Mucosa of descending colon (tissue), 3 donors: ENCODE measurements at regions not wholly inside any gene's neighbourhood (a gene's known extent, or its start where the extent isn't known, plus 50 kb on each side); places are given as distances from the start of the nearest gene placed in this dataset.
A peak's percentile ranks its signal among the peaks of the same experiment; 100 is the strongest.

Experiments
- ATAC-seq: fragments of 200-7000 bp; cut with Tn5 transposase; one replicate; pipeline ENCODE4 v1.9.1; 2020; ENCODE audit warnings: mild to moderate bottlenecking, moderate library complexity
- DNase-seq, 3 donors: peaks; one replicate each; pipeline ENCODE4 v3.0.0-alpha.2; 2020
- H3K36me3 ChIP-seq: fragments of 200-600 bp; one replicate; pipeline ENCODE4 v1.8.0; 2021; ENCODE audit warnings: low read depth, mild to moderate bottlenecking
- H3K4me1 ChIP-seq: fragments of 200-600 bp; one replicate; pipeline ENCODE4 v1.8.0; 2021; ENCODE audit warnings: low read depth, mild to moderate bottlenecking
- H3K4me3 ChIP-seq: fragments of 200-600 bp; one replicate; pipeline ENCODE4 v1.8.0; 2021; ENCODE audit warnings: mild to moderate bottlenecking
- H3K9me3 ChIP-seq: fragments of 200-600 bp; one replicate; pipeline ENCODE4 v1.8.0; 2021; ENCODE audit warnings: mild to moderate bottlenecking
- intact Hi-C, 2 donors: fragments of 100-400 bp; cut with DNase I in 1 of 2; cut with micrococcal nuclease in 1 of 2; formaldehyde crosslinking; loops; one replicate each; pipeline versions ENCODE4 v1.11.0 to v1.11.1; 2022; cut with DNase I, micrococcal nuclease
- TF ChIP-seq, protein P1 (sequence below): fragments of 200-600 bp; IDR thresholded peaks from one replicate; pipeline ENCODE4 v1.8.0; 2022; ENCODE audit warnings: antibody characterized with exemption, mild to moderate bottlenecking
- donor health status: DM: no; HTN: no; CAD: no; lungs with moderate emphysema.
- donor health status: DM: no; HTN: no; CAD: no.
- donor health status: DM: no; HTN: yes; CAD: no.

DNA sequence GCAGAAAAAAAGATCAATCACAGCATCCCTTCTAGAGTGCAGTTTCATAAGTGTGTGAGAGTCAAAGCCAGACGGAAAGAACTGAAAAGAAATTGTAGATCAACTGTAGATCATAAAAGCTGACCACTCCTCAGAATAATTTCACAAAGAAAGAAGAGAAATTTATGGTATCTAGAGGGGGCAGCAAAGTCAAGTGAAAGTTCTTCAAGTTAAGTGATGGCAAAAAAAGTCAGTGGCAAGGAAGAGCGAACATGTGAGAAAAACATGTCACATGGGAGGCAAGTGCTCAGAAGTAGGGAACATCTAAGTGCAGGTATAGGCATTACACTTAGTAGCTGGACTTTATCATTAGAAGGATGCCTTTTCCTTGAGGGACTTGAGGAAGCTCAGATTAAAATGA, 245.1 kb upstream of the ISL1 start:
- TF ChIP-seq, protein P1, sequence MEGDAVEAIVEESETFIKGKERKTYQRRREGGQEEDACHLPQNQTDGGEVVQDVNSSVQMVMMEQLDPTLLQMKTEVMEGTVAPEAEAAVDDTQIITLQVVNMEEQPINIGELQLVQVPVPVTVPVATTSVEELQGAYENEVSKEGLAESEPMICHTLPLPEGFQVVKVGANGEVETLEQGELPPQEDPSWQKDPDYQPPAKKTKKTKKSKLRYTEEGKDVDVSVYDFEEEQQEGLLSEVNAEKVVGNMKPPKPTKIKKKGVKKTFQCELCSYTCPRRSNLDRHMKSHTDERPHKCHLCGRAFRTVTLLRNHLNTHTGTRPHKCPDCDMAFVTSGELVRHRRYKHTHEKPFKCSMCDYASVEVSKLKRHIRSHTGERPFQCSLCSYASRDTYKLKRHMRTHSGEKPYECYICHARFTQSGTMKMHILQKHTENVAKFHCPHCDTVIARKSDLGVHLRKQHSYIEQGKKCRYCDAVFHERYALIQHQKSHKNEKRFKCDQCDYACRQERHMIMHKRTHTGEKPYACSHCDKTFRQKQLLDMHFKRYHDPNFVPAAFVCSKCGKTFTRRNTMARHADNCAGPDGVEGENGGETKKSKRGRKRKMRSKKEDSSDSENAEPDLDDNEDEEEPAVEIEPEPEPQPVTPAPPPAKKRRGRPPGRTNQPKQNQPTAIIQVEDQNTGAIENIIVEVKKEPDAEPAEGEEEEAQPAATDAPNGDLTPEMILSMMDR = no peak
- intact Hi-C loops = no loop called here

DNA sequence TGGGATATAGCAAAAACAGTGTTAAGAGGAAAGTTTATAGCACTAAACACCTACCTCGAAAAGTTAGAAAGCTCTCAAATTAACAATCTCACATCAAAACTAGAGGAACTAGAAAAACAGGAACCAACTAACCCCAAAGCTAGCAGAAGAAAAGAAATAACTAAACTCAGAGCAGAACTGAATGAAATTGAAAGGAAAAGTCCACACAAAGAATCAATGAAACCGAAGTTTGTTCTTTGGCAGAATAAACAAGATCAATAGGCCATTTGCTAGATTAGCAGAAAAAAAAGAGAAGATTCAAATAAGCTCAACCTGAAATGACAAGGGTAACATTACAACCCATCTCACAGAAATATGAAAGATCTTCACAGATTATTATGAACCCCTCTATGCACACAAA, 234.8 kb upstream of the ISL1 start:
- no peaks in the 10 kb centered on the region for H3K4me1 ChIP-seq
- DNase-seq (no peak), ATAC-seq (no peak)
- H3K4me3 ChIP-seq = no peak overlapping the region
- peaks cover 6% of the 10 kb centered on the region for H3K9me3 ChIP-seq
- intact Hi-C loops = no loop called here
- no peaks in the 10 kb centered on the region for H3K36me3 ChIP-seq
- TF ChIP-seq, protein P1 = no peak

More for the DNA sequence above, 245.1 kb upstream of the ISL1 start:
- H3K9me3 ChIP-seq = no peaks in the 10 kb centered on the region
- no peak for DNase-seq
- no peaks in the 10 kb centered on the region for H3K36me3 ChIP-seq
- H3K4me3 ChIP-seq = no peak overlapping the region
- ATAC-seq = no peak
- no peaks in the 10 kb centered on the region for H3K4me1 ChIP-seq

DNA sequence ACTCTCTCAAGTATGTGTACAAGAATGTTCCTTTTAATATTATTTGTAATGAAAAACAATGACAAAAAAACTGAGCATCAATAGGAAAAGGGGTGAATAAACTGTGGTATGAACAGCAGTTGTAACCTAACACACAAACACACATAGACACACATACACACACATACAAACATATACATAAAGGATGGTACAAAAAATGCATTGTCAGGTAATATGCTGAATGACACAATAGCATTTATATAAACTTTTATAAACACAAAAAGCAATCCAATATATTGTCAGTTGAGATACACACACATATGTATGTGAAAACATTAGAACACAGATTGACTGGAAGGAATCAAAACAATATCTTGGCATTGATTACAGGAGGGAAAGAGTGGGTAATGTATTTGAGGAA, 227.0 kb upstream of the ISL1 start:
- Histone ChIP-seq H3K36me3 (no peaks in the 10 kb centered on the region), H3K4me3 (no peak overlapping the region), H3K4me1 (no peaks in the 10 kb centered on the region), H3K9me3 (no peaks in the 10 kb centered on the region)
- intact Hi-C loops = no loop called here
- ATAC-seq (no peak), DNase-seq (no peak)
- TF ChIP-seq, protein P1 = no peak

DNA sequence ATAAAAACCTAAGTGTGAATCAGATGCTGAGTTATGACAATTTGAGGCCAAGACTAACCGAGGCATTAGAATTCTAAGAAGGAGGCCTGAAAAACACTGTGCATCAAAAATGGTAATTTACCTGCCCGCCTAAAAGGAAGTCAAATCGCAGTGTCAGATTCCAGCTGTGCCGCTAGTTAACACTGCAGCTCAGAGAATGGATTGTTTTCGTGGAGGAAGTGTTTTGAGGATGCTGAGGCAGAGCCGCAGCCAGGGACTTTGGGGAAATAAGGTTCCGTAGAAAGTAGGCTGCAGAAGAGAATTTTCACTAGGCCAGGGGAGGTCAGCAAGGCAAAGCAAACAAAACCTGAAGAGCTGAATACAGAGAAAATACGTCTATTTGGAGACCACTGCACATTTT, 226.4 kb upstream of the ISL1 start:
- H3K4me3 ChIP-seq = no peak overlapping the region
- TF ChIP-seq, protein P1 = no peak
- H3K36me3 ChIP-seq = no peaks in the 10 kb centered on the region
- H3K9me3 ChIP-seq = peaks cover 3% of the 10 kb centered on the region
- ATAC-seq (no peak), DNase-seq (no peak)
- no peaks in the 10 kb centered on the region for H3K4me1 ChIP-seq
- intact Hi-C loops = no loop called here

DNA sequence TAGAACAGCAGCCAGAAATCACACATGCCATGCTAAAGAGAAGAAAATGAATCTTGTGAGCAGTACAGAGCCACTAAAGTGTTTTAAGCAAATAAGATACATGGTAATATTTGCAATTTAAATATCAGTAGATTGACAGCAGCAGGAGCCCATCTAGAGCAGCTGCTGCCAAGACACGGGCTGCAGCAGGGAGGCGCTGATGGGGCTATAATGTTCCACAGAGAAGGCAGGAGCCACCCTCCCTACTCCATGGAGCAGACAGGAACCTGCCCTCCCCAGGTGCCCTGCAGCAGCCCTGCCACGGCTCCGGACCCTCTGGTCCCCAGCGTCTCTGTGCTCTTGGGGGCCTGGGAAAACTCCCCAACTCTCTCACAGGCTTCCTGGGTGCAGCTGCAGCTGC, 224.1 kb upstream of the ISL1 start:
- DNase-seq (no peak), ATAC-seq (no peak)
- intact Hi-C loops = no loop called here
- TF ChIP-seq, protein P1 = no peak
- Histone ChIP-seq H3K4me1 (no peaks in the 10 kb centered on the region), H3K4me3 (no peak overlapping the region), H3K36me3 (no peaks in the 10 kb centered on the region), H3K9me3 (peaks cover 11% of the 10 kb centered on the region)

DNA sequence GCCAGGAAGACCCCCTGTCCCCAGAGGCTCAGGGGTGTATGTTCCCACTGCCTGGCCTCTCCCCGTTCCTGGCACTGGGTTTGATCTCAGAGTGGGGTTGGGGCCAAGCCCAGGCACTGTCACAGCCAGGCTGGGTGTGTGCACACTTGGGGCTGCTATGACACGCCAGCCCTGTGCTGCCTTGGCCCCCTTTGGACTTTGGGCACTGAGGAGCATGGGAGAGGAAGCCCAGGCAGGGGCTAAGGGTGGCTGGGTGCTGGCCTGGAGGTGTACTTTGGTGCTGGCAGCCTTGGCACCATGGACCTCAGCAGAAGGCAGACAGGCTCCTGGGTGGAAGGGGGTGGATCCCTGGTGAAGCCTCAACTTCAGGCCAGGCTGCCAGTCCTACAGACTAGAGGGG, 223.6 kb upstream of the ISL1 start:
- Histone ChIP-seq H3K4me3 (no peak overlapping the region), H3K9me3 (peaks cover 11% of the 10 kb centered on the region), H3K36me3 (no peaks in the 10 kb centered on the region), H3K4me1 (no peaks in the 10 kb centered on the region)
- DNase-seq (no peak), ATAC-seq (peak; percentile 21)
- TF ChIP-seq, protein P1 = no peak
- intact Hi-C loops = no loop called here
